Vagina (tissue), 2 donors: ENCODE measurements at regions not wholly inside any gene's neighbourhood (a gene's known extent, or its start where the extent isn't known, plus 50 kb on each side); places are given as distances from the start of the nearest gene placed in this dataset.

ENCODE experiments used
- POLR2A ChIP-seq, 2 donors: fragments of 450-650 bp; IDR thresholded peaks; one replicate each; pipeline ENCODE4 v1.6.1; 2017; ENCODE audit warnings: antibody characterized with exemption in 2 of 2, mild to moderate bottlenecking in 2 of 2, moderate library complexity in 2 of 2
- POLR2AphosphoS5 ChIP-seq, 2 donors: sonication (generic); formaldehyde crosslinking; IDR thresholded peaks; one replicate each; pipeline ENCODE4 v1.9.0; 2017; ENCODE audit warnings: antibody characterized with exemption in 2 of 2, mild to moderate bottlenecking in 2 of 2, low read depth in 1 of 2; ENCODE audit not compliant: insufficient read depth in 1 of 2
- TF ChIP-seq, protein P1 (sequence below), 3 experiments: fragments of 450-650 bp in 2 of 3; fragments of 200-600 bp in 1 of 3; sonication (generic) in 1 of 3; IDR thresholded peaks; one replicate each; pipeline ENCODE4 v1.5.1; 2017 to 2019; ENCODE audit warnings: antibody characterized with exemption in 3 of 3, mild to moderate bottlenecking in 2 of 3, moderate library complexity in 2 of 3

DNA sequence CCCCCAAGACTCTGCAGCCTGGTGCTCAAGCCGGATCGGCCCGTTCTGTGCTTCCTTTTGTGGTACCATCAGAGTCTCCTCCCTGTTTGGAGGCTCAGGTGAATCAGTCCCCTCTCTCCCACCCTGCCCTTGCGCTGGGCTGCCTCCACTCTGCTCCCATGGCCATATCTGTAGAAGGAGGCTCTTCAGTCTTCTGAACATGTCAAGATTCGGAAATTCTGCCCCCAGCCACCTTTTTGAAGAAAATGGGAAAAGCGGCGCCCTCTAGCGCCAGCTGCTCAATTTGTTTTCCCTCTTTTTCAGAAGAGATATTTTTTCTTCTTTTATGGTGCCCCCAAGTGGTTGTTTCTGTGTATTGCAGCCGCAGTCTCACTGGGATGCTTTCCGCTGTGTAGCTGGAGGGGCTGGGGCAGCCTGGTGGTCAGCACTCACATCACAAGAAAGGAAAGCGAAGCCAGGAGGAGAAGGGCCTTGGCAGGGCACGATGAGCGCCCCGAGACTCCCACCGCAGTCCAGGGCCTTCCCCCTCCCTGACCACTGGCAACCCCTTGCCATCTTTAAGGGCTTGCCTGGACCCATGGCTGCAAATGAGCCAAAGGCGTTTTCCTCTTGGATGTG is 58.4 kb upstream of the CACNA1E start:
- TF ChIP-seq POLR2AphosphoS5 (IDR thresholded peaks at IDR 0.05; ENCODE audit: insufficient read depth in 1 of 2, low read depth in 1 of 2): no peak
- no peak for TF ChIP-seq POLR2A (IDR thresholded peaks at IDR 0.05)
- TF ChIP-seq, protein P1, sequence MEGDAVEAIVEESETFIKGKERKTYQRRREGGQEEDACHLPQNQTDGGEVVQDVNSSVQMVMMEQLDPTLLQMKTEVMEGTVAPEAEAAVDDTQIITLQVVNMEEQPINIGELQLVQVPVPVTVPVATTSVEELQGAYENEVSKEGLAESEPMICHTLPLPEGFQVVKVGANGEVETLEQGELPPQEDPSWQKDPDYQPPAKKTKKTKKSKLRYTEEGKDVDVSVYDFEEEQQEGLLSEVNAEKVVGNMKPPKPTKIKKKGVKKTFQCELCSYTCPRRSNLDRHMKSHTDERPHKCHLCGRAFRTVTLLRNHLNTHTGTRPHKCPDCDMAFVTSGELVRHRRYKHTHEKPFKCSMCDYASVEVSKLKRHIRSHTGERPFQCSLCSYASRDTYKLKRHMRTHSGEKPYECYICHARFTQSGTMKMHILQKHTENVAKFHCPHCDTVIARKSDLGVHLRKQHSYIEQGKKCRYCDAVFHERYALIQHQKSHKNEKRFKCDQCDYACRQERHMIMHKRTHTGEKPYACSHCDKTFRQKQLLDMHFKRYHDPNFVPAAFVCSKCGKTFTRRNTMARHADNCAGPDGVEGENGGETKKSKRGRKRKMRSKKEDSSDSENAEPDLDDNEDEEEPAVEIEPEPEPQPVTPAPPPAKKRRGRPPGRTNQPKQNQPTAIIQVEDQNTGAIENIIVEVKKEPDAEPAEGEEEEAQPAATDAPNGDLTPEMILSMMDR (IDR thresholded peaks at IDR 0.05): peak; percentile 81 to 84 (median 82)
